OCI-LY1 (cell line): ENCODE measurements at regions not wholly inside any gene's neighbourhood (a gene's known extent, or its start where the extent isn't known, plus 50 kb on each side); places are given as distances from the start of the nearest gene placed in this dataset.
"Not testable (repeated sequence)": the region's sequence is repeated elsewhere in the genome, so short reads cannot be mapped to it uniquely, and the experiment has no call there.

Source experiments
- H2AFZ ChIP-seq: fragments of 200-600 bp; sonication (generic), shearing (Covaris generic); 2 replicates; pipeline ENCODE4 v1.6.0; 2014; ENCODE audit warnings: antibody characterized with exemption, mild to moderate bottlenecking, low read length
- H3F3A ChIP-seq: fragments of 200-600 bp; sonication (generic), shearing (Covaris generic); 2 replicates; pipeline ENCODE4 v1.6.0; 2014; ENCODE audit warnings: mild to moderate bottlenecking, antibody characterized with exemption, low read length, moderate library complexity; ENCODE audit not compliant: insufficient read depth
- H3K27ac ChIP-seq: fragments of 200-600 bp; sonication (generic); 2 replicates; pipeline ENCODE4 v1.5.1; 2014; ENCODE audit warnings: low read length, mixed run types, mild to moderate bottlenecking, low read depth; ENCODE audit not compliant: poor library complexity, severe bottlenecking
- H3K27me3 ChIP-seq: fragments of 200-600 bp; sonication (generic); 2 replicates; pipeline ENCODE4 v1.6.0; 2014; ENCODE audit warnings: antibody characterized with exemption, mild to moderate bottlenecking, low read length, moderate library complexity; ENCODE audit not compliant: insufficient read depth
- H3K36me3 ChIP-seq: fragments of 200-600 bp; sonication (generic); 2 replicates; pipeline ENCODE4 v1.6.1; 2014; ENCODE audit warnings: mild to moderate bottlenecking, antibody characterized with exemption, low read length, moderate library complexity, mixed read lengths; ENCODE audit not compliant: insufficient read depth
- H3K4me1 ChIP-seq: fragments of 200-600 bp; sonication (generic); 2 replicates; pipeline ENCODE4 v1.5.1; 2014; ENCODE audit warnings: mild to moderate bottlenecking, low read length, moderate library complexity; ENCODE audit not compliant: insufficient read depth, severe bottlenecking
- H3K4me2 ChIP-seq: fragments of 200-600 bp; sonication (generic), shearing (Covaris generic); 2 replicates; pipeline ENCODE4 v1.6.1; 2014; ENCODE audit warnings: low read length
- H3K4me3 ChIP-seq: fragments of 200-600 bp; sonication (generic); 2 replicates; pipeline ENCODE4 v1.5.1; 2014; ENCODE audit warnings: low read length, low read depth, mild to moderate bottlenecking, mixed read lengths; ENCODE audit not compliant: poor library complexity, severe bottlenecking
- H3K79me2 ChIP-seq: fragments of 200-600 bp; shearing (Covaris generic); 2 replicates; pipeline ENCODE4 v1.6.1; 2016; ENCODE audit warnings: mixed run types, low read length, mixed read lengths; ENCODE audit not compliant: insufficient read depth
- H3K9ac ChIP-seq: fragments of 200-600 bp; sonication (generic), shearing (Covaris generic); 2 replicates; pipeline ENCODE4 v1.6.1; 2014; ENCODE audit warnings: mild to moderate bottlenecking, low read length, mixed read lengths
- H3K9me2 ChIP-seq: fragments of 200-600 bp; sonication (generic), shearing (Covaris generic); 2 replicates; pipeline ENCODE4 v1.6.1; 2014; ENCODE audit warnings: low read depth, mild to moderate bottlenecking, low read length, mixed read lengths
- H3K9me3 ChIP-seq: fragments of 200-600 bp; shearing (Covaris generic); 2 replicates; pipeline ENCODE4 v1.6.1; 2014; ENCODE audit warnings: low read length, mixed read lengths
- H4K20me1 ChIP-seq: fragments of 200-600 bp; sonication (generic), shearing (Covaris generic); 2 replicates; pipeline ENCODE4 v1.6.0; 2016; ENCODE audit warnings: mild to moderate bottlenecking, low read length; ENCODE audit not compliant: insufficient read depth
- CTCF ChIP-seq: fragments of 200-600 bp; sonication (generic), shearing (Covaris generic); IDR thresholded peaks from 2 replicates; pipeline ENCODE4 v1.5.1; 2017; ENCODE audit warnings: mild to moderate bottlenecking, antibody characterized with exemption, low read length, moderate library complexity, mixed read lengths
- EZH2 ChIP-seq: fragments of 200-600 bp; sonication (generic), shearing (Covaris generic); IDR thresholded peaks from 2 replicates; pipeline ENCODE4 v1.8.0; 2017; ENCODE audit warnings: borderline replicate concordance, mixed run types, mild to moderate bottlenecking, antibody characterized with exemption, low read length, moderate library complexity, mixed read lengths

GRCh38 chr9:65459756-65460320 lies 174.8 kb upstream of the FOXD4L5 start:
- Histone ChIP-seq H3K9ac (no peak overlapping the region), H3K36me3 (no peaks in the 10 kb centered on the region), H3K4me2 (no peak overlapping the region), H3K9me3 (no peaks in the 10 kb centered on the region), H3K9me2 (no peaks in the 10 kb centered on the region), H3K27ac (no peak overlapping the region), H3K4me1 (no peaks in the 10 kb centered on the region), H3K27me3 (no peaks in the 10 kb centered on the region), H4K20me1 (no peaks in the 10 kb centered on the region), H2AFZ (no peak overlapping the region), H3K79me2 (no peaks in the 10 kb centered on the region), H3K4me3 (no peak overlapping the region), H3F3A (no peaks in the 10 kb centered on the region)
- no peak for TF ChIP-seq EZH2
- TF ChIP-seq CTCF, result no peak

GRCh38 chr9:65458992-65459391 lies 174.0 kb upstream of the FOXD4L5 start:
- no peak overlapping the region for H3K27ac ChIP-seq
- H3K4me2 ChIP-seq, result no peak overlapping the region
- no peak overlapping the region for H3K4me3 ChIP-seq
- H3K9ac ChIP-seq, result no peak overlapping the region
- no peaks in the 10 kb centered on the region for H3K9me3 ChIP-seq
- no peak overlapping the region for H2AFZ ChIP-seq
- H3K79me2 ChIP-seq, result no peaks in the 10 kb centered on the region
- H3K9me2 ChIP-seq, result no peaks in the 10 kb centered on the region
- no peaks in the 10 kb centered on the region for H3K27me3 ChIP-seq
- no peaks in the 10 kb centered on the region for H3K4me1 ChIP-seq
- no peak for TF ChIP-seq EZH2
- TF ChIP-seq CTCF, result no peak
- no peaks in the 10 kb centered on the region for H3F3A ChIP-seq
- no peaks in the 10 kb centered on the region for H4K20me1 ChIP-seq
- no peaks in the 10 kb centered on the region for H3K36me3 ChIP-seq

GRCh38 chr9:65458465-65458864 lies 173.5 kb upstream of the FOXD4L5 start:
- no peaks in the 10 kb centered on the region for H3F3A ChIP-seq
- H3K27me3 ChIP-seq, result no peaks in the 10 kb centered on the region
- no peaks in the 10 kb centered on the region for H3K79me2 ChIP-seq
- H2AFZ ChIP-seq, result no peak overlapping the region
- no peaks in the 10 kb centered on the region for H3K36me3 ChIP-seq
- no peaks in the 10 kb centered on the region for H4K20me1 ChIP-seq
- no peaks in the 10 kb centered on the region for H3K9me3 ChIP-seq
- no peak overlapping the region for H3K4me2 ChIP-seq
- no peak overlapping the region for H3K4me3 ChIP-seq
- no peak overlapping the region for H3K9ac ChIP-seq
- no peaks in the 10 kb centered on the region for H3K4me1 ChIP-seq
- H3K27ac ChIP-seq, result no peak overlapping the region
- H3K9me2 ChIP-seq, result no peaks in the 10 kb centered on the region
- no peak for TF ChIP-seq CTCF
- no peak for TF ChIP-seq EZH2

- H3K27ac ChIP-seq, H3F3A ChIP-seq, H3K79me2 ChIP-seq, H3K4me3 ChIP-seq, H3K36me3 ChIP-seq, H3K4me2 ChIP-seq, H2AFZ ChIP-seq, H3K9ac ChIP-seq, H4K20me1 ChIP-seq, H3K9me2 ChIP-seq, H3K9me3 ChIP-seq, H3K27me3 ChIP-seq, H3K4me1 ChIP-seq: not testable (repeated sequence)
Observed at GRCh38 chr9:65456991-65457390, 172.0 kb upstream of the FOXD4L5 start.

- not testable (repeated sequence) for H3K9ac ChIP-seq, H3K79me2 ChIP-seq, H3F3A ChIP-seq, H3K36me3 ChIP-seq, H3K4me3 ChIP-seq, H3K9me2 ChIP-seq, H3K9me3 ChIP-seq, H3K27me3 ChIP-seq, H2AFZ ChIP-seq, H4K20me1 ChIP-seq, H3K4me2 ChIP-seq, H3K4me1 ChIP-seq, H3K27ac ChIP-seq
Observed at GRCh38 chr9:65455751-65456647, 171.0 kb upstream of the FOXD4L5 start.
